CD4-positive, alpha-beta T cell (primary cell): ENCODE measurements at regions not wholly inside any gene's neighbourhood (a gene's known extent, or its start where the extent isn't known, plus 50 kb on each side); places are given as distances from the start of the nearest gene placed in this dataset.

Experiments
- ATAC-seq: fragments of 200-7000 bp; cut with Tn5 transposase; one replicate; pipeline ENCODE4 v1.10.0; 2022; ENCODE audit warnings: mild to moderate bottlenecking; ENCODE audit not compliant: poor library complexity
- CTCF ChIA-PET: fragments of 350-600 bp; sonication (Branson Sonifier 250); formaldehyde crosslinking; loops from one replicate; lab custom pipeline; 2021; ENCODE audit warnings: antibody characterized with exemption, inconsistent platforms; lab: Charles Lee
- POLR2A ChIA-PET: fragments of 350-600 bp; sonication (Branson Sonifier 250); formaldehyde crosslinking; loops from one replicate; lab custom pipeline; 2021; ENCODE audit warnings: antibody characterized with exemption, inconsistent platforms; lab: Charles Lee
- DNase-seq, 14 experiments: peaks; one replicate each; pipeline ENCODE4 v3.0.0-alpha.2; 2013 to 2020; ENCODE audit warnings: mixed read lengths in 2 of 14
- H3K27ac ChIP-seq, 2 donors: one replicate each; pipeline versions ENCODE4 v1.5.1 to v1.7.0; 2013; ENCODE audit warnings: low read length in 2 of 2, low read depth in 1 of 2, mild to moderate bottlenecking in 1 of 2
- H3K27me3 ChIP-seq, 2 experiments: 1 replicate in 1 of 2; 2 replicates in 1 of 2; pipeline versions ENCODE4 v1.6.1 to v1.7.0; 2013; ENCODE audit warnings: low read length in 2 of 2, control low read depth in 1 of 2, mild to moderate bottlenecking in 1 of 2, moderate library complexity in 1 of 2; ENCODE audit not compliant: insufficient read depth in 2 of 2, control insufficient read depth in 1 of 2
- H3K36me3 ChIP-seq: one replicate; pipeline ENCODE4 v1.6.1; 2013; ENCODE audit warnings: low read length, control low read depth; ENCODE audit not compliant: insufficient read depth
- H3K4me1 ChIP-seq: one replicate; pipeline ENCODE4 v1.6.1; 2013; ENCODE audit warnings: low read length, control low read depth; ENCODE audit not compliant: insufficient read depth
- H3K4me3 ChIP-seq: one replicate; pipeline ENCODE4 v1.5.1; 2013; ENCODE audit warnings: mild to moderate bottlenecking, low read length, moderate library complexity
- H3K9me3 ChIP-seq, 2 experiments: 1 replicate in 1 of 2; 2 replicates in 1 of 2; pipeline versions ENCODE4 v1.6.1 to v1.7.0; 2013; ENCODE audit warnings: low read length in 2 of 2, mild to moderate bottlenecking in 2 of 2, control low read depth in 1 of 2, moderate library complexity in 1 of 2; ENCODE audit not compliant: control insufficient read depth in 1 of 2, insufficient read depth in 1 of 2
- H3K27ac Mint-ChIP-seq: one replicate; pipeline ENCODE4 v1.8.0; 2020; ENCODE audit warnings: mixed read lengths
- H3K27me3 Mint-ChIP-seq: one replicate; pipeline ENCODE4 v1.8.0; 2021; ENCODE audit warnings: mixed read lengths
- H3K36me3 Mint-ChIP-seq: one replicate; pipeline ENCODE4 v1.8.0; 2021; ENCODE audit warnings: low read depth, mixed read lengths
- H3K4me1 Mint-ChIP-seq: one replicate; pipeline ENCODE4 v1.8.0; 2021; ENCODE audit warnings: low read depth, mixed read lengths
- H3K4me3 Mint-ChIP-seq: one replicate; pipeline ENCODE4 v1.8.0; 2020; ENCODE audit warnings: mild to moderate bottlenecking, mixed read lengths
- H3K9me3 Mint-ChIP-seq: one replicate; pipeline ENCODE4 v1.8.0; 2020; ENCODE audit warnings: mixed read lengths
- CTCF ChIP-seq: fragments of 200-600 bp; IDR thresholded peaks from one replicate; pipeline ENCODE4 v1.8.0; 2022; ENCODE audit warnings: antibody characterized with exemption, mild to moderate bottlenecking
- intact Hi-C, 2 experiments: fragments of 100-400 bp; cut with DNase I in 1 of 2; cut with micrococcal nuclease in 1 of 2; formaldehyde crosslinking; loops; one replicate each; pipeline versions ENCODE4 v1.15.1 to v1.9.0; 2023 to 2025; cut with DNase I, micrococcal nuclease

- intact Hi-C loops = no loop called here
- no peak overlapping the region for H3K27ac Mint-ChIP-seq
- TF ChIP-seq CTCF = no peak
- ChIA-PET POLR2A (no interaction called here), CTCF (no interaction called here)
- H3K36me3 Mint-ChIP-seq = no peaks in the 10 kb centered on the region
- ATAC-seq = no peak
- H3K9me3 ChIP-seq = no peaks in the 10 kb centered on the region
- no peak overlapping the region for H3K27ac ChIP-seq
- no peaks in the 10 kb centered on the region for H3K27me3 Mint-ChIP-seq
- no peaks in the 10 kb centered on the region for H3K36me3 ChIP-seq
- no peaks in the 10 kb centered on the region for H3K27me3 ChIP-seq
- no peaks in the 10 kb centered on the region for H3K4me1 ChIP-seq
- H3K9me3 Mint-ChIP-seq = peaks cover 3% of the 10 kb centered on the region
- no peak overlapping the region for H3K4me3 ChIP-seq
- DNase-seq = no peak
- no peaks in the 10 kb centered on the region for H3K4me1 Mint-ChIP-seq
- no peak overlapping the region for H3K4me3 Mint-ChIP-seq
Measured at GRCh38 chr6:91694016-91694654, 1107.3 kb upstream of the MAP3K7 start.

GRCh38 chr6:91691449-91691848 is 1104.6 kb upstream of the MAP3K7 start:
- ChIA-PET POLR2A (no interaction called here), CTCF (no interaction called here)
- Mint-ChIP-seq H3K9me3 (peaks cover 3% of the 10 kb centered on the region), H3K36me3 (no peaks in the 10 kb centered on the region), H3K27ac (no peak overlapping the region), H3K4me3 (no peak overlapping the region), H3K27me3 (no peaks in the 10 kb centered on the region), H3K4me1 (no peaks in the 10 kb centered on the region)
- ATAC-seq (no peak), DNase-seq (no peak)
- TF ChIP-seq CTCF = no peak
- intact Hi-C loops = no loop called here
- no peaks in the 10 kb centered on the region for H3K27me3 ChIP-seq
- no peaks in the 10 kb centered on the region for H3K36me3 ChIP-seq
- H3K4me1 ChIP-seq = no peaks in the 10 kb centered on the region
- no peak overlapping the region for H3K27ac ChIP-seq
- no peaks in the 10 kb centered on the region for H3K9me3 ChIP-seq
- H3K4me3 ChIP-seq = no peak overlapping the region

- H3K4me3 Mint-ChIP-seq = no peak overlapping the region
- TF ChIP-seq CTCF = no peak
- ChIA-PET CTCF (no interaction called here), POLR2A (no interaction called here)
- intact Hi-C loops = no loop called here
- DNase-seq (no peak), ATAC-seq (no peak)
- Histone ChIP-seq H3K27me3 (no peaks in the 10 kb centered on the region), H3K36me3 (no peaks in the 10 kb centered on the region), H3K9me3 (no peaks in the 10 kb centered on the region), H3K4me1 (no peaks in the 10 kb centered on the region), H3K27ac (no peak overlapping the region), H3K4me3 (no peak overlapping the region)
- no peaks in the 10 kb centered on the region for H3K36me3 Mint-ChIP-seq
- no peaks in the 10 kb centered on the region for H3K27me3 Mint-ChIP-seq
- no peak overlapping the region for H3K27ac Mint-ChIP-seq
- H3K9me3 Mint-ChIP-seq = peaks cover 3% of the 10 kb centered on the region
- H3K4me1 Mint-ChIP-seq = no peaks in the 10 kb centered on the region
Measured at GRCh38 chr6:91683240-91683639, 1096.4 kb upstream of the MAP3K7 start.
